ENCODE measurements at regions not wholly inside any gene's neighbourhood (a gene's known extent, or its start where the extent isn't known, plus 50 kb on each side); places are given as distances from the start of the nearest gene placed in this dataset.

DNA sequence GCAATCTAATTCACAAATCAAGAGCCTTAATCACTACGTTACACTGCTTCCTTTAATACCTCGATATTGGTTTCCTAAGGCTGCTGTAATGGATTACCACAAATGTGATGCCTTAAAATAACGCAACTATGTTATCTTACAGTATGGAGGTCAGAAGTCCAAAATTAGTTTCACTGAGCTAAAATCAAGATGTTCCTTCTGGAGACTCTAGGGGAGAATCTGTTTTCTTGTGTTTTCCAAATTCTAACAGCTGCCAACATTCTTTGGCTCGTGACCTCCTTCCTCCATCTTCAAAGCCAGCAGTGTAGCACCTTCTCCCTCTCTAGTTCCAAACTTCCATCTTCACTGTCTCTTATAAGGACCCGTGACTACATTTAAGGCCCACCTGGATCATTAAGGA, 335.0 kb upstream of the NFIA start:
- TF ChIP-seq, protein P1, sequence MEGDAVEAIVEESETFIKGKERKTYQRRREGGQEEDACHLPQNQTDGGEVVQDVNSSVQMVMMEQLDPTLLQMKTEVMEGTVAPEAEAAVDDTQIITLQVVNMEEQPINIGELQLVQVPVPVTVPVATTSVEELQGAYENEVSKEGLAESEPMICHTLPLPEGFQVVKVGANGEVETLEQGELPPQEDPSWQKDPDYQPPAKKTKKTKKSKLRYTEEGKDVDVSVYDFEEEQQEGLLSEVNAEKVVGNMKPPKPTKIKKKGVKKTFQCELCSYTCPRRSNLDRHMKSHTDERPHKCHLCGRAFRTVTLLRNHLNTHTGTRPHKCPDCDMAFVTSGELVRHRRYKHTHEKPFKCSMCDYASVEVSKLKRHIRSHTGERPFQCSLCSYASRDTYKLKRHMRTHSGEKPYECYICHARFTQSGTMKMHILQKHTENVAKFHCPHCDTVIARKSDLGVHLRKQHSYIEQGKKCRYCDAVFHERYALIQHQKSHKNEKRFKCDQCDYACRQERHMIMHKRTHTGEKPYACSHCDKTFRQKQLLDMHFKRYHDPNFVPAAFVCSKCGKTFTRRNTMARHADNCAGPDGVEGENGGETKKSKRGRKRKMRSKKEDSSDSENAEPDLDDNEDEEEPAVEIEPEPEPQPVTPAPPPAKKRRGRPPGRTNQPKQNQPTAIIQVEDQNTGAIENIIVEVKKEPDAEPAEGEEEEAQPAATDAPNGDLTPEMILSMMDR (IDR thresholded peaks at IDR 0.05): no peak
- no peak for TF ChIP-seq POLR2A (IDR thresholded peaks at IDR 0.05)
- no peak for TF ChIP-seq EP300 (IDR thresholded peaks at IDR 0.05)

Measured in tibial nerve (tissue), 4 donors.